ENCODE measurements at regions not wholly inside any gene's neighbourhood (a gene's known extent, or its start where the extent isn't known, plus 50 kb on each side); places are given as distances from the start of the nearest gene placed in this dataset.

- no peak for DNase-seq (ENCODE audit: low read depth, low spot score)
- in situ Hi-C loops (cut with HindIII; ENCODE audit: low pct_unique_long_range_greater_than_20kb, low sequenced_read_pairs), result no loop called here
- BruUV-seq (replicated peaks), result no TSS peak
Measured at GRCh38 chr12:24198936-24199671, 249.6 kb upstream of the SOX5 start.

GRCh38 chr12:24198070-24198469 is 248.6 kb upstream of the SOX5 start:
- ChIA-PET CTCF (no interaction called here), POLR2A (no interaction called here)
- no peak overlapping the region for H3K27ac ChIP-seq (ENCODE audit: low read length)
- no peaks in the 10 kb centered on the region for H3K4me1 ChIP-seq (ENCODE audit: control insufficient read depth, insufficient read depth, low read length)
- no TSS peak for BruUV-seq (replicated peaks)
- no peaks in the 10 kb centered on the region for H3K9me3 ChIP-seq (ENCODE audit: control insufficient read depth, insufficient read depth, low read depth, low read length)
- DNase-seq (ENCODE audit: low read depth, low spot score) (no peak), ATAC-seq (no peak)
- intact Hi-C loops (cut with micrococcal nuclease; ENCODE audit: unreplicated experiment) (no loop called here), in situ Hi-C loops (cut with HindIII; ENCODE audit: low pct_unique_long_range_greater_than_20kb, low sequenced_read_pairs) (no loop called here)
- no peak overlapping the region for H3K4me3 ChIP-seq (ENCODE audit: low read depth in 2 of 2, low read length in 2 of 2)
- no peaks in the 10 kb centered on the region for H3K27me3 ChIP-seq (ENCODE audit: control insufficient read depth, insufficient read depth, low read length)
- H3K36me3 ChIP-seq (ENCODE audit: control insufficient read depth, insufficient read depth, low read length), result no peaks in the 10 kb centered on the region
- TF ChIP-seq CTCF (IDR thresholded peaks at IDR 0.05) (no peak), REST (IDR thresholded peaks at IDR 0.05; ENCODE audit: insufficient read depth in 1 of 2, low read depth in 2 of 2, low read length in 1 of 2) (no peak), SIN3A (IDR thresholded peaks at IDR 0.05; ENCODE audit: borderline replicate concordance, insufficient read depth, low read depth, low read length) (no peak), TCF7L2 (IDR thresholded peaks at IDR 0.05; ENCODE audit: low read depth, low read length) (no peak), POLR2AphosphoS5 (IDR thresholded peaks at IDR 0.05; ENCODE audit: low read depth, low read length) (no peak)

More at GRCh38 chr12:24198936-24199671, 249.6 kb upstream of the SOX5 start:
- intact Hi-C loops (cut with micrococcal nuclease; ENCODE audit: unreplicated experiment), result no loop called here
- Histone ChIP-seq H3K36me3 (ENCODE audit: control insufficient read depth, insufficient read depth, low read length) (no peaks in the 10 kb centered on the region), H3K4me3 (ENCODE audit: low read depth in 2 of 2, low read length in 2 of 2) (no peak overlapping the region), H3K9me3 (ENCODE audit: control insufficient read depth, insufficient read depth, low read depth, low read length) (no peaks in the 10 kb centered on the region), H3K4me1 (ENCODE audit: control insufficient read depth, insufficient read depth, low read length) (no peaks in the 10 kb centered on the region), H3K27ac (ENCODE audit: low read length) (no peak overlapping the region), H3K27me3 (ENCODE audit: control insufficient read depth, insufficient read depth, low read length) (no peaks in the 10 kb centered on the region)
- CTCF ChIA-PET, result no interaction called here
- POLR2A ChIA-PET, result no interaction called here
- TF ChIP-seq SIN3A (IDR thresholded peaks at IDR 0.05; ENCODE audit: borderline replicate concordance, insufficient read depth, low read depth, low read length), result no peak
- no peak for TF ChIP-seq POLR2AphosphoS5 (IDR thresholded peaks at IDR 0.05; ENCODE audit: low read depth, low read length)
- TF ChIP-seq REST (IDR thresholded peaks at IDR 0.05; ENCODE audit: insufficient read depth in 1 of 2, low read depth in 2 of 2, low read length in 1 of 2), result no peak
- TF ChIP-seq TCF7L2 (IDR thresholded peaks at IDR 0.05; ENCODE audit: low read depth, low read length), result no peak
- no peak for TF ChIP-seq CTCF (IDR thresholded peaks at IDR 0.05)
- no peak for ATAC-seq

Data from Panc1 (cell line).